ENCODE measurements at regions not wholly inside any gene's neighbourhood (a gene's known extent, or its start where the extent isn't known, plus 50 kb on each side); places are given as distances from the start of the nearest gene placed in this dataset.

DNA sequence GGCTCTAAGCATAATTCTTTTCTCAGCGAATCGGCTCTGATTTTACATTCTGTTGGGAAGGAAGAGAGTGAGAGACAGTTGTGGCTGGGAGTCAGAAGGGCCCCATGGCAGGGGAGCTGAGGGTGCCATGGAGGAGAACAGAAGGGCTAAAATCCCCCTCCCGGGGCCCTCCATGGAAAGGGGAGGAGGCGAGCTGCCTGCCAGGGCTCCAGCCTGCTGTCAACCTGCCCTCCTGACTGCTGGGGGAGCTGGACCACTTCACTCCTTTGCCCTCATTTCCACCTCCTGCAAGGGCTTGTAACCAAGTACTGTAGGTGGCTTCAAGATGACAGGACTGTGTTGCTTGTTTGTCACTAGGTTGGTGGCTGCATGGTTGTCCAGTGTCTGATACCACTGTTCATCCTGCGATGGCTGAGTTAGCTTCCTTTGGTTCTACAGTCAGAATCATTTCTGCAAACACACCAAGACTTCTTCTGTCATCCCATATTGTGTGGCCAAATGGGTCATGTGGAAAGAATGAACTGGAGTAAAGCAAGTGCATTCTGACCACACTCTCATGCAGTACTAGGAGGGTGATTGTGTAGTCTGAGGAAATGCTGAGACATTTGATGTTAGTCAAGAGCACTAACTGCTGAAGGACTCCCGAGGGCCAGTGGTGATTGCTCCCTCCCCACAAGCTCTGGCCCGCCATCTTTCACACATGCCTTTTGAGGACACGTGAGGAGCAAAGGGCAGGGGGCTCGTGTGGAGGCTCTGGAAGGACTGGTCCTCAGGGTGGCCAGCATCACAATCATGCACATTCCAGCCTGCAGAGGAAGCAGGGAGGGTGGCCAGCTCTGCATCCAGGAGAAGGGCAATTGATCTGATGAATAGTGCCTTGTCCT lies 307.2 kb downstream of the GADD45G start:
- no peak for DNase-seq (ENCODE audit: low read depth)

DNA sequence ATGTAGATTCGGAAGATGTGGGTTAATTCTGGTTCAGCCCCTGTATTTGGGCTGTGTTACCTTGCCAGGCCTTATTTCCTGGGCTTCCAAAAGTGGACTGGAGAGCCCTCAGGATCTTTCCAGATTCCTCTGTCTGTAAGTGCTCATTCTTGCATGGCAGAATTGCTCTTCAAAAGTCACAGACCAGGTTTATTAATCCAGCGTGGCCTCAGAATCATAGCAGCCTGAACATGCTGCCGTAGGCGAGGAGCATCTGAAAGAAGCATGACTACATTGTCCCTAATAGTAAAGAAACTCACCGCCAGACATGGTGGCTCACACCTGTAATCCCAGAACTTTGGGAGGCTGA lies 307.8 kb downstream of the GADD45G start:
- DNase-seq (ENCODE audit: low read depth) = no peak

DNA sequence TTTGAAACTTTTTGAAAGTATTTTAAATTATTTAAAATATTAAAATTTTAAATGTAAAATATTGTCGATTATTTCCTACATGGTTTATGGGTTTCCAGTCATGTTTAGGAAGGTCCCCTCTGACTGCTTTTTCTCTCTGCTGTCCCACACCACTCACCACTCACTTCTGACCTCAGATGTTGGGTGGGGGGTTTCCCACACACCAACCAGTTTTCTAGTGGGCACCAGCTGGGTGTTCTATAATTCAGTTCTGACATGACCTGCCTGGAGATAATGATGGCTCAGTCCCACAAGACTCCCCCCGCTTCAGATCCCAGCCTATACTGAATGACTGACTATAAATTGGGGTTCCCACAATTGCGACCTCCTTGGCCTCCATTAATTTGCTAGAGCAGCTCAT lies 310.4 kb downstream of the GADD45G start:
- no peak for DNase-seq (ENCODE audit: low read depth)

DNA sequence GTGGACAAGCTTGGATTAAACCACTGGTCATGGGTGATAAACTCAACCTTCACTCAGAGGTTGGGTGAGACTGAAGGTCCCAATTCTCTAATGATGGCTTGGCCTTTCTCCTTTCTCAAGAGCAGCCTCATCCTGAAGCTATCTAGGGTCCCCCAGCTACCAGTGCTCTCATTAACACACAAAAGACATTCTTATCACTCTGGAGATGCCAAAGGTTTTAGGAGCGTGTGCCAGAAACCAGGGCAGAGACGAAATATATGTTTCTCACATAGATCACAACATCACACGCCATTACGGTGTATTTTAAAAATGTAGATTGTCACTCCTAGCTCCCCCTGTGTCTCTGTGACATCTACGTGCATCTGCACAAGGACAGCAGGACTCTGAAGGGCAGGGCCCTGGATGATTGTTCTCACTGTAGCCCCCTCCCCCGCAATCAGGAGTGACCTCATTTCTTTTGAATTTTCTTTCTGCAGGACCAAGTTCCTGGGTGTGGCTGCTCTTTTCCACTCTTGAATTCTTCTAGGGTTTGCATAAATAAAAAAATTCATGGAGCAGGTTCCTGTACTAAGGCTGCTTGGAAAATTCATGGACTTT lies 311.3 kb downstream of the GADD45G start:
- no peak for DNase-seq (ENCODE audit: low read depth)

DNA sequence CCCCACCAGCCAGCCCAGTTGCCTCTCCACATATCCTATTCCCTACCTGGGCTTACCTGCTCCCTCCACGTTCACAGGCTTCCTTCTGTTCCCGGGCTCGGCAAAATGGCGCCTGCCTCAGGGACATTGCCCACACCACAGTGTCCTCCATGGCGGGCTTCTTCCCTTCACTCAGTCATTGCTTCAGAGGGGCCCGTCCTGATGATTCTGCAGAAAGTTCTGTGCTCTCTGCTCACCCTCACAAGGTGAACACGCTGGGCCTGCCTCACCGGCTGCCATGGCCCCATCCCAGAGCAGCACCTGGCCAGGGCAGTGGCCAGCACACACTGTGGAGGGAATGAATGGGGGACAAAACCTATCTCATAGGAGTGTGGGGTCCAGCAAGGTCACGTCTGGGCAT lies 313.0 kb downstream of the GADD45G start:
- no peak for DNase-seq (ENCODE audit: low read depth)

DNA sequence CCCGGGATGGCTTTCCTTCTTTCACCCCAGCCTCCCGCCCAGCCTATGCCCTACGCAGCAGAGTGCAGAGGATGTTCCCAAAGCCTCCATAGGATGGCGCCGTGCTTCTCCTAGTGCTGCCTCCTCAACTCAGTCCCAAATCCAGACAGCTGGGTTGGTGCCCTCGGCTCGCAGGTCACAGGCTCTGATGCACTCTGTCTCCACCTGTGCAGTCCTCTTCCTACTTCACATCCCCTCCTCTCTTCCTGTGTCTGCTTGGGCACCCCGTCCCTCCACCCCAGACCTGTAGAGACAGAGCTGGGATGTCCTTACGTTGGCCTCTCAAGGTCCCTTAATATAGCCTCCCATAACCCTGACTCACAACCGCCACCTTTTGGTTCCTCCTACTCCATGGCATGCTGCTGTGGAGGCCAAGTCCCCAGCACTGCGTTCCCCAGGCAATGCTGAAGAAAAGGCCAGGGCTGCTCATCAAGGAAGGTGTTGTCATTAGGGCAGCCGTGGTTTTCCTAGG lies 314.4 kb downstream of the GADD45G start:
- no peak for DNase-seq (ENCODE audit: low read depth)

DNA sequence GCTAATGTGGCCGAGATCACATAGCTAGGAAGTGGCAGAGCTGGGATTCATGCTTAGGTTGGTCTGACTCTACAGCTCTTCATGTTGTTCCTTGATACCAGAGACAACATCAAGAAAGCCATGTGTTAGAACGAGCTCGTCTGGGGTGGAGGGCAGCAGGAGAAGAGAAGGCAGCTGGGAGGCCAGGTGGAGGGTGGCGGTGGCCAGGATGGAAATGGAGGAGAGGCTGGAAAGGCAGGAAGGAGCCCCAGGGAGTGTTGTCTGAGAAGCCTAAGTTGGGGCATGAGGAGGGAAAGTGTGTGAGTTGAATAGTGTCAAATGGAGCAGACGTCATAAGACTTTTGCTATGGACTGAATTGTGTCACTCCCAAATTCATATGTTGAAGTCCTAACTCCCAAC lies 315.3 kb downstream of the GADD45G start:
- no peak for DNase-seq (ENCODE audit: low read depth)

DNA sequence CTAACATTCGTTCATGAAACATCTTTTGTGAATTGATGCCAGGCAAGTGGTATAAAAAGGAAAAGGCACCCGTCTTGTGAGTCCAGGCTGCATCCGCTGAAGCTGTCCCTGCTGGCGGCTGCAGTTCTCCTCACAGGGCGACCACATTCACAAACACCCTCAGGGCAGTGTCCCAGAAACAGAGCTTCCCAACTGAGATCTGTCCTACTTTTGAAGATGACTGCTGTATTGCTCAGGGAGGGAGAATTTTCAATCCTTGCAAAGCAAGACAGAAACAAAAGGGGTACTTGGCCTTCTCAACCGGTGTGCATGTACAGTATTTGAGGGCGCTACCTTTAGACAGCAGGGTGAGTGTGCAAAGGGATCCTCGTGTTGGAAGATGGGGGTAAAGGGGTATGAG lies 316.1 kb downstream of the GADD45G start:
- no peak for DNase-seq (ENCODE audit: low read depth)

DNA sequence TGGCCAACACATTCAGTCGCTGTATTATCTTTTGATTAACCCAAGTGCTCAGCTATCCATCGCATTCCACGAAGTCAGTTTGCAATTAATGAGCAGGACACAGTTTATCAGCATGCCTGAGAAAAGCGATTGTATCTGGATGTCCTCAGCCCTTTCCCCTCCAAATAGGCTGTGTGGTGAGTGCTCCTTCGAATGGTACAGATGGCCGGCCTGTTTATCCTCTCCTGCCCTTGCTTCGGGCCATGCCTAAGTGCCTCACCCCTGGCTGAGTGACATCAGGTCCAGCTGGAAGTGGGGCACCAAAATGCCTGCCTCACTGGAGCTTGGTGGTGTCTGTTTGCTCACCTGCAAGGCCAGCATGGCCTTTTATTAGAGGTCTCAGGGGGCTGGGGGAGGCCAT lies 317.3 kb downstream of the GADD45G start:
- DNase-seq (ENCODE audit: low read depth) = no peak

DNA sequence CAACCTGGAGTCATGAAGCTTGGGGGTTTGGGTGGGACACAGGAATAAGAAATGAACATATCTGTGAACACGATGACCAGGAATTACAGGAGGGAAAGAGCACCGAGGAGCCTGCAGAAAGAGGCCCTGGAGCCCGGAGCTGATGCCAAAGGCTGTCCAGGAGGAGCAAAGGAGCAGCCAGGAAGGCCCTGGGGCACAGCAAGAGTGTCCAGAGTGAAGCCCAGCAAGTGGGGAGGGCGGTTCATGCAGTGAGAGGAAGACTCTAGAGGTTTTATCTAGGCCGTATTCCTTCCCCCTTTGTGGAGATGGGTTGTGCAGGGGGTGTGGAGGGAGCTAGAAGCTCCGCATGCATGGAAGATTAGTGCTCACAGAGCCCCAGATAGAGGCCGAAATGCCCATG lies 318.4 kb downstream of the GADD45G start:
- DNase-seq (ENCODE audit: low read depth) = no peak

DNA sequence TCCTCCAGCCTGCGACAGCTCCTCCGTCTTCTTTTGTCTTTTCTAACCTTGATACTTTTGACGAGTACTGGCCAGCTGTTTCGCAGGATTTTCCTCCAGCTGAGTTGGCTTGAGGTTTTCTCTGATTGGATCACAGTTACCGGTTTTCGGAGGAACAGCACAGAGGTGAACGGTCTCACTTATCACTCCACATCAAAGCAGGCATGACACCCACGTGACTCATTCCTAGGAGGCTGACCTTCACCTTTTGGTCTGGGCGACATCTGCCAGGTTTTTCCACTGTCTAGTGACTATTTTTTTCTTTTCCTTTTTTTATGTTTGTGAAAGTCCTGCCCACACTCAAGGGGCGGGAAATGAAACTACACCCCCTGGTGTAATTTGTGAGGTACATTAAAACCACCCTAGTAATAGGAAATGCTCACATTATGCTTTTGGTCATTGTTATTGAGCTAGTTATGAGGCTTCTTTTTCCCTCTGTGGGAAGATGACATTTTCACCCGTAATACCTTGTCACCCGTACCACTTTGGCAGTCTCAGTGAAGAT lies 319.2 kb downstream of the GADD45G start:
- no peak for DNase-seq (ENCODE audit: low read depth)

DNA sequence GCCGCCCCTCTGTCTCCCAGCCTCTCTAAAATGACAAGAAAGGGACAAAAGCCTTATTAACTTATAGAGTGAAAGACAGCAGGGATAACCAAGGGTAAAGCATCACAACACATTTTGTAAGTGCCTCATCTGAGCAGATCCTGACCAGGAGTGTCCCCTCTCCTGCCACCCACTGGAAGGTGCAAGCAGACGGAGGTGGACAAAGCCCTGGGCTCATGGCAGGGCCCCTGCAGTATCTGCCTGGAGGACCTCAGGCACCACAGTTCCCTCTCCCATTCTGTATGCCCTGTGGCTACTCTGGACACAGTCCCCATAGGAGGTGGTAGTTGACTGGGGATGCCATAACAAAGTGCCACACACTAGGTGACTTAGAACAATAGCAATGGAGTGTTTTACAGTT lies 319.8 kb downstream of the GADD45G start:
- DNase-seq (ENCODE audit: low read depth) = no peak

DNA sequence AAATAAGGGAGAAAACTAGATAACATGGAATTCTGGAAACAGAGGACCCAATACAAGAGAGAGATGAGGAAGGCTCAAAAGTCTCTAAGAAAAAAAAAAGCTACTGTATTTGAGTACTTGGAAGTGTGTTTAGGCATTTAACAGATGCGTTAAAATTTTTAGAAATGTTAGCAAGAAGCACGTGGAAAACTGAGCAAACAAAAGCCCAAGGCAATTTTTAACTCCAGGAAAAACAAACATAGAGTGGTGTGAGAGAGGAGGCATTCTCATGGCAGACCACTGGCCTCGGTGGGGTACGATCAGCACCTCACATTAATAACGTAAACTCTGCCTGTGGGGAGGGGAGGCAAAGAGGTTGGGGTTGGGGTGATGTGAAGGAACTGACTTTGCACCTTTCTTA lies 321.4 kb downstream of the GADD45G start:
- DNase-seq (ENCODE audit: low read depth) = no peak

DNA sequence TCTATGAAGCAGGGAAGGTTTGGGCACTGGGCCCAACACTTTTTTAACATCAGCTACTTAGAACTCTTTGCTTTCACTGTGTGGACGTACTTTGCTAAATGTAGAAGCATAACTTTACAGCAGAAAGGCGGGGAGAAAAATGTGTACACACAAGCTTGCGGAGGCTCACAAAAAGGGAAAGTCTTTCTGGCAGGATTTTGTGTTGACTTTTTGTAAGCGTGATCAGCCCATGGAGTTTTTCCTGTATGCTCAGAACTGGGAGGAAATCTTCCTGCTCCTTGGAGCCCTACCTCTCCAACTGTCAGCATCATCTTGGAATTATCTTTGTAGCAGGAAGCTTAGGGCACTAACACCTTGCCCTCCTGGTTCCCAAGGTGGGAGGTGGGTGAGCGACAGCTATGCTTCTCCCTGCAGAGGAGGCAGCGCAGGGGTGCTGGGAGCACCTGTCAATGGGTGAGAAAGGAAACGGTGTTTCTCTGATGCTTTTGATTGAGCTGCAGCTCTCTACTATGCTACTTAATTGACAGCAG lies 321.9 kb downstream of the GADD45G start:
- DNase-seq (ENCODE audit: low read depth) = no peak

DNA sequence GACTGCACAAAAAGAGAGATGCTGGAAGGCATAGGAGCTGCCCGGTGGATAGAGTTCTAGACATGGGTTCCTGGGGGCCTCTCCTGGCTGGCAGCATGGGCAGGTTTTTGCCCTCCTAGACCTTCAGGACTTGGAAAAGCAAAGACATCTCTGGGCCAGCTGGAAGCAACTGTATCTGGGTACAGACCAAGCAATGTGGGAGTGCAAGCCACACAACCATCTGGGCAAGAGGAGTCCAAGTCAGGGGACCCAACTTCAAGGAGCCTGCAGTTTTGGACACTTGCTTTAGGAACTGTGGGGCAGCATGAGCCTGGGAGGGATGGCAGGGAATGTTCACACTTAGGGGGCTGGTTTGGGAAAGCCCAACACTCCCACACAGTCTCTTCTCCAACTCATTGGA lies 323.3 kb downstream of the GADD45G start:
- DNase-seq (ENCODE audit: low read depth) = no peak

DNA sequence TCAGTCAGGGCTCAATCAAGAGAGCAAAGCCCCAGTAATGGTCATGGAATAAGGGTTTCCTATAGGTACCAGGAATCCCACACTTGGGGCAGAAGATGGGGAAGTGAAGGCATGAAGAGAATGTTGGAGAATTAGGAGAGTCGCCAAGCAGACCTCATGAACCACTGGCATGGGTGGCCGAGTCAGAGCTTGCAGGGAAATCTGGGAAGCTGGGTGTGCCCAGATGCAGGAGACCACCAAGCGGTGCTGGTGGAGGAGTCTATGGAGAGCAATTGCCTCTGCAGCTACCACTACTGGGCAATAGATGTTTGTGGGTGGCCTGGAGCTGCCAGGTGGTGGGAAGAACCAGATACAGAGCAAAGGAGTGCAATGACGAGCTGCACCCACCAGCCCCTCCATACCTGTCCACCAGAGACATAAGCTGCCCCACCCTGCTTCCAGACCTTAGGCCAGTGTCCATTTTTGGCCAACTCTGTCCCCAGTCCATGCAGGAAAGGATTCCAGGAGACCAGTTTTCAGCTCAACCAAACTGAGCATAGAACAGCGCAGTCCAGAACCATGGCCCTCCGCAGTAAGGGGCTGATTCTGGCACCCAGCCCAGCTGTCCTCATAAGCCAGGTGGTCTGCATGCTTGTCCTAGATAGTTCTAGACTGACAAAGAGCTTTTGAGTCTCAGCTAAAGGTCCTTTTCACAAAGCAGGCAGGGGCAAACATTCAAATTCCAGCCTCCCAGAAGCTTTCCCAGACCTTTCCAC lies 323.9 kb downstream of the GADD45G start:
- DNase-seq (ENCODE audit: low read depth) = no peak

DNA sequence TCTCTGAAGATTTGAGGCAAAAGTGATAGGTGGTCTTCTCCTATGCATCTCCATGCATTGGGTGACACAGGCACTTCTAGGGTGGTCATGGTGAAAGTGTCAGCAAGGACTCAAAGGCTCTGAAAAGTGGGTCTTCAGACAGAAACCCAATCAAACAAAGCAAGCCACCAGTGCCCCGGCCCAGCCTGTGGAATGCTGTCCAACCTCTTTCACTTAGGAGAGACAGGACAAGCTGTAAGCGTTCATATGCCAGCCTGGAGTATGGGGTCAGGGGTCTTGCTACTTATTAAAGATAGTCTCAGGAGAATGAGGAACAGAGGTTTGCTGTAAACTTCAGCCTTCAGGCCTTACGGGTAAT lies 324.5 kb downstream of the GADD45G start:
- no peak for DNase-seq (ENCODE audit: low read depth)

DNA sequence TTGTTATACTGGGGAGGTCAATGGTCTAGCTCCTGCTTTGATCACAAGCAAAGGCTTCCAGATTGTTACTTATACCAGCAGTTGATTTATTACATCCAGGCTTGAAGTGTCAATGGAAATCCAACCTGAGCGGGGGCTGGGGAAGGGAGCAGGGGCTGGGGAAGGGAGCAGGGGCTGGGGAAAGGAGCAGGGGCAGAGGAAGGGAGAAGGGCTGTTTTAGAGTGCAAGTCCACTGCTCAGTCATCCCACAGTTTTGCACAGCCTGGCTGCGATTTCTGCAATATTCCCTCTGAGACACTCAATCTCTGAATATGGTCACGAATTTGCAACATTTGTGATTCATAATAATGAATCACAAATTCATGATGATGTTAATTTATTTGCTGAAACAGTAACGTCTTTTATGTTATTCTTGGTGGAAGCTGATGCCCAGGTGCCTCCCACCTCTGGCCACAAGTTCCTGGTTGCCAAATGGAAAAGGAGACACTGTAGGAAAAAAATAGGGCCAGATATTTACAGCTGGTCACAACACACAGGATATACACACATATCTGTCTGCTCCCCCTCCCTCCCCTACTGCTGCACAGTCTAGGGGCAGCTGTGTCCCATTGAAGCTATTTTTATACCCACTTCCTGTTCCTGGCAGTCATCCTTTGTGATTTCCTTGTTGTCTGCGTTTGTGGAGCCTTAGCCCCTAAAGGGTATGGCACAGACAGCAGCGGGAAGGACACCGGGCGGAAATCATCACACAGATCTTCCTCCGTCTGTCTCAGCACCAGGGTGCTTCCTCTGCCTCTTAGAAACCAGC lies 325.1 kb downstream of the GADD45G start:
- peak; percentile 48 for DNase-seq (ENCODE audit: low read depth)

DNA sequence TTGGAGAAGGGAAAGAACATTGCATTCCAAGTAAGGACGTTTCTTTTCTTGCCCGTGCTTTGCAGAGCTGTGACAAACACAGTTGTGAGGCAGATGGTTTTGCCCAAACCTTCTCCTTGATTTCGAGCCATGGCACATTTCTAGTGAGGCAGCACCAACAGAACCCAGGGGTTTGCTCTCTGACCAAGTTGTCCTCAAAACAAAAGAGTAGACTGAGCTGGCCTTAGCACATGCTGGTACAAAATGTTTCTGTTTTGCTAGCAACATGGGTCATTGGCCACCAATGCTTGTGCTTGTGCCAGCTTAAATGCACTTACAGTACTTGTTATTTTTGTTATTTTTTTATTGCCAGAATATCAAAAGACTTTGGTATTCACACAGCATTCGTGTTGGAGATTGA lies 328.8 kb downstream of the GADD45G start:
- DNase-seq (ENCODE audit: low read depth) = no peak

DNA sequence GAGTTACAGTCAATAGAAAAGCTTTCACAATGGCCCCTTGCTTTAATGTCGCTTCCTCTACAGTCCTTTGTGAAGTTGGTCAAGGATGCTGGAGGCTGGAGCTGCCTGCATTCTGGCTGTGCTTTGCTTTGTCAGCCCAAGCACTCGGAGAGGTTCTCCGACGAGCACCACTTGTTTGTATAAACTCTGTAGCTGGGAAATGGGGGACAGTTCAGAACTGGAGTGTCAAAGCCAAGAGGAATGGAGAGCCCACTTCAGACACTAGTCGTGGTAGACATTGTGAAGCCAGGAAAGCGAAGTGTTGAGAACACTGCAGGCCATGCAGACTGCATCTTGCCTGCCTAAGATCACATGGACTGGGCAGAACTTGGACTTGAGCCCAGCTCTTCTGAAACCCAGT lies 330.3 kb downstream of the GADD45G start:
- DNase-seq (ENCODE audit: low read depth) = no peak

DNA sequence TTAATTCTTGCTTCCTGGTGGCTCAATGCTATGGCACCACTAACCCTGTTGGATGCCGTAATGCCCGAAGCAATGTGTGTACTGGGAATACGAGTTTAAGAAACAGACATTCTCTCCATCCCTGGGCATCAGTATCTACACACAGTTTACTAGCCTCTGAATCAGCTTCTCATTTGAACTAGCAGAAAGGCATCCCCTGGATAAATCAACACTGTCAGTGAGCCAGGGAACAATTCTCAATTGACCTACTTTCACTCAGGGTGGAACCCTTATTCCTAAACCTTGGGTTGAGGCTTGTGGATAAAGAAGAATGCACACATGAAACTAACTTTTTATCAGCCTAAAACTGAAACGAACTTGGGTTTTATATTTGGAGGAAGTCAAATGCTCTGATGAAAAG lies 331.0 kb downstream of the GADD45G start:
- no peak for DNase-seq (ENCODE audit: low read depth)

DNA sequence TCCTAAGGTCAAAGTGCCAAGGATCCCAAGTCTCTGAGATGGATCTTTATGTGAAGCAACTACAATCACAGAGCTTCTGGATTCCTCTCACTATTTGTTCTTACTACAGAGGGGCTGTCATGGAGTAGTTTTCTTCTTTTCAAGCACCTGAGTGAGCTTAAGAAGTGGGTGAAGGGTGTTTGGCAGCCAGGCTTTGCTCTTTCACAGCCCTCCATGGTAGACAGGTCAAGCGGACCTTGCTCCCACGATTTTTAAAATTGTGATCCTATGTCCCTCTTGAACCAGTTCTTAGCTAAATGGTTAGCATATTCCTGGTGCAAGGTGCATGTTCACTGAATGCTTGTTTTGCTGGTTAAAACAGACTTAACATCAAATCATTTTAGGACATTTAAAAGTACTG lies 332.2 kb downstream of the GADD45G start:
- DNase-seq (ENCODE audit: low read depth) = no peak

All from EH (cell line).